Heart left ventricle (tissue), 13 donors: ENCODE measurements at regions not wholly inside any gene's neighbourhood (a gene's known extent, or its start where the extent isn't known, plus 50 kb on each side); places are given as distances from the start of the nearest gene placed in this dataset.

Source experiments
- CTCF ChIP-seq, 12 donors: fragments of 200-600 bp; sonication (generic) in 4 of 12; IDR thresholded peaks; one replicate each; pipeline versions ENCODE4 v1.5.0 to v1.8.0; 2018 to 2022; ENCODE audit warnings: antibody characterized with exemption in 12 of 12, mild to moderate bottlenecking in 5 of 12
- POLR2A ChIP-seq, 2 donors: fragments of 450-650 bp; IDR thresholded peaks; one replicate each; pipeline ENCODE4 v1.6.1; 2017; ENCODE audit warnings: antibody characterized with exemption in 2 of 2, mild to moderate bottlenecking in 2 of 2, moderate library complexity in 2 of 2
- donor health status: ischemic (EF 13 %, LVEDD 7.1; RV severe dilation, severe dysfunction).
- donor health status: DM: no; HTN: yes; CAD: no.
- donor health status: DM: no; HTN: no; CAD: no.
- donor health status: ischemic (EF 25% LVEDD 6.9; RV normal size, moderate dysfunction).
- donor health status: ischemic (EF 25% LVEDD 5.7; RV mildly dilated, moderate dysfunction).
- donor health status: ischemic (EF 35%, LVEDD 5.7; RV mildly dilated, moderate dysfunction).
- donor health status: nonischemic (EF 11% LVEDD 7.7; RV severe dilation, severe dysfunction).
- donor health status: DM: yes; HTN: yes; CAD: no.
- donor health status: PGD.
- donor health status: ischemic (EF 29% LVEDD 5.4; RV normal size, mild dysfunction).
- donor health status: nonischemic (EF 23%, LVEDD 6.1; RV moderate dilation, normal function).

DNA sequence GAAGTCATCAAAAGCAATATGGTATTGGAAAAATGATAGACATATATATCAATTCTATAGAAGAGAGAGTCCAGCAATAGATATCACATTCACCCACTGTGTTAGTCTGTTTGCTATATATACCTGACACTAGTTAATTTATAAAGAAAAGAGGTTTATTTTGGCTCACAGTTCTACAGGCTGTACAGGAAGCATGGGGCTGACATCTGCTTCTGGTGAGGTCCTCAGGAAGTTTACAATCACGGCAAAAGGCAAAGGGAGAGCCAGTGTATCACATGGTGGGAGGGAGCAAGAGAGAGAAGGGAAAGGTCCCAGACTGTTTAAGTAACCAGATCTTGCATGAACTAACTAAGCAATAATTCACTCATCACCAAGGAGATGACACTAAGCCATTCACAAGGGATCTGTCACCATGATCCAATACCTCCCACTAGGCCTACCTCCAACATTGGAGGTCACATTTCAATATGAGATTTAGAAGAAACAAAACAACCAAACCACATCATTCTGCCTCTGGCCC is 470.6 kb downstream of the METTL4 start:
- TF ChIP-seq CTCF (IDR thresholded peaks at IDR 0.05) (no peak), POLR2A (IDR thresholded peaks at IDR 0.05) (no peak)
